Globus pallidus (tissue), 1 donor: ENCODE measurements at regions not wholly inside any gene's neighbourhood (a gene's known extent, or its start where the extent isn't known, plus 50 kb on each side); places are given as distances from the start of the nearest gene placed in this dataset.

ENCODE experiments used
- DNase-seq: peaks from one replicate; pipeline ENCODE4 v3.0.0-alpha.2; 2015; ENCODE audit warnings: low spot score

GRCh38 chr1:29460694-29461093 lies 224.4 kb downstream of the PTPRU start:
- no peak for DNase-seq

- no peak for DNase-seq
Observed at GRCh38 chr1:29460041-29460610, 223.8 kb downstream of the PTPRU start.

DNA sequence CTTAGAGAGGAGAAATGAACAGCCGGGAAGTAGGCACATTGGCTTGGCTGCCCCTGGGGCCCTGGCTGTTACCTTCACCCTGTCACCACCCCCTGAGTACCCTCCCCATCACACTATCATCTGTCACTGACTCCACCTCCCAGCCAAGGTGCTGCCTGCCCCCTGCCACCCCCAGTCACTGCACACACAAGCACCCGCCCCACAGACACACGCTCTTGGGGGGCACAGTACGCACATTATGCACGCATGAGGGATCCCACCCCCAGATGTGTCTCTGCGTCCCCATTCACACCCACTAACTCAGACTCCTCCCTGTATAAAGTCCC lies 223.3 kb downstream of the PTPRU start:
- no peak for DNase-seq

GRCh38 chr1:29458737-29459619 lies 222.7 kb downstream of the PTPRU start:
- DNase-seq = no peak

DNA sequence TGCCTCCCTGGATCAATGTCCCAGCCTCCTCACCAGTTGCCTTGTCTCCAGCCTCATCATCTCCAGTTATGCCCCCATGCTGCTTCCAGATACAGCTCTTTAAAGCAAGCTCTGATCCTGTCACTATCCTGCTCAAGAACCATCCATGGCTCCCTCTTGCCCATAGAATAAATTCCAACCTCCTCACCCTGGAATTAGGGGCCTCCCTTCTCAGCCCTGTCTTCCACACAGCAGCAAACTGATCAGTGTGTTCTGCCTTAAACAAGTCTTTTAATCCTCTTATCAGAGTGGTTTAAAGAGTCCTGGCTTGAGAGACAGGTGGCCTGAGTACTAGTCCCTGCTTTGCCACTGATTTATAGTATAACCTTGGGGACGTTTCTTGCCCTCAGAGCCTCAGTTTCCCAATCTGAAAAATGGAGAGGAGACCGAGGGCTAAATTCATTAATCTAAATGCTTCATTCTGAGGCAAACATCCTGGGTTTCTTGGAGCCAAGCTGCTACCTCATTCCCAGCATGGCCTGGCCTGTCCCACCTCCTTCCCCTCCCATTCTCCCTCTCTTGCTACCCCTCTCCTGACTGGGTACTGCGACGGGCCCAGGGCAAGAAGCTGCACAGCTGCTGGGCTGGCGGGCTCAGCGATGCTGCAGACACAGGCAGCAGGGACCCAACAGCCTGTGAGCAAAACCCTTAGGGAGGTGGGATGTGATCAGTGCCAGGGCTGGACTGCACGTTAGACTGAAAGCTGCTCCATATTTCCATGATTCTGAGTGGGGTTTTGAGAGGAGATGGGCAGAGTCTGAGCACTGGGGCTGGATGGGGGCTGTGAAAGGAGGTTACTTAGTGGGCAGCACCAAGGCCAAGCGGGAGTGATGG lies 221.4 kb downstream of the PTPRU start:
- no peak for DNase-seq

- no peak for DNase-seq
Observed at GRCh38 chr1:29456685-29457435, 220.5 kb downstream of the PTPRU start.

GRCh38 chr1:29455781-29456180 lies 219.5 kb downstream of the PTPRU start:
- DNase-seq = no peak

- no peak for DNase-seq
Observed at GRCh38 chr1:29454616-29455380, 218.5 kb downstream of the PTPRU start.

- peak; percentile 1 for DNase-seq
Observed at GRCh38 chr1:29453502-29454240, 217.3 kb downstream of the PTPRU start.

GRCh38 chr1:29452463-29453230 lies 216.3 kb downstream of the PTPRU start:
- no peak for DNase-seq

- DNase-seq = no peak
Observed at GRCh38 chr1:29451368-29451892, 215.1 kb downstream of the PTPRU start.

GRCh38 chr1:29450591-29450990 lies 214.3 kb downstream of the PTPRU start:
- DNase-seq = no peak

- no peak for DNase-seq
Observed at GRCh38 chr1:29448456-29449235, 212.3 kb downstream of the PTPRU start.

DNA sequence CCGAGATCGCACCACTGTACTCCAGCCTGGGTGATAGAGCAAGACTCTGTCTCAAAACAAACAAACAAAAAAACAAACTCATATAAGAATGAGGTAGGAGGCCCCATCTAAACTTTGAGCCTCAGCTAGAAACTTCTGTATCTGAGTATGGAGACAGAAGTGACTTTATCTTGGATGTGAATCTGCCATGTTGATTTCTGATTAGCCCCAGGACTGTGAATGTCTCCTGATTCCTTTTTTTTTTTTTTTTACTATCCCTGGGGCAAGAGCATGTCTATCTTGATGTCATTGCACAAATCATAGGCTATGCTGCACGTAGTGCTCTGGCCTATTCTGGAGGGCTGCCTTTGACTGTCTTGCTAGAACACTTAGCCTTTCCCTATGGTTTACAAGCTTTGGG lies 211.0 kb downstream of the PTPRU start:
- no peak for DNase-seq

GRCh38 chr1:29444782-29445729 lies 208.7 kb downstream of the PTPRU start:
- DNase-seq = no peak

DNA sequence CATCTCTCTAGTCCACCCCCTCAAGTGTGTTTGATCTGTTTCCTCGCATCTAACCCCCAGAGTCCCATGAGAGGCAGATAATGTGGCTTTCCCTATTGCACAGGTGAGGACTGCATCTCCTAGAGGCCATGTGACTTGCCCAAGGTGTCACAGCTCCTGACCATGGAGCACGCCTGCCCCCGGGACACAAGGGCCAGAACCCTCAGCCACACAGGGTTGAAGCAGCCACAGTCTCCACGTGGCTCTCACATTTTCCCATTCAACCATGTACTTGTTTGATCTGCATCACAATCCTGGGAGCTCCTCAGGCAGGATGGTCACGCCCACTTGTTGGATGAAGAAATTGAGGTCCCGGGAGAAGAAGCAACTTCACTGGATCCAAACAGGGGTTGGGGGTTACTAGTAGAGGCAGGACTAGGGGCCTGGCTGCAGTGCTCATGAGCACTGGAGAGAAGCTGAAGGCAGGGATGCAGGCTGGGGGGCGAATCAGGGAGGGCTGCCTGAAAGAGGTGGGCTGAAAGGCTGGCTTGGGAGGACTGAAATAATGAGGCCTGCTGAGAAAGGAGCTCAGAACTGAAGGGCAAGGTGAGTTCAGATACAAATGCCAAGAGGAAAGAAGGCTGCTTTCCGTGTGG lies 207.9 kb downstream of the PTPRU start:
- no peak for DNase-seq
